Smooth muscle cell (in vitro differentiated cells): ENCODE measurements at regions not wholly inside any gene's neighbourhood (a gene's known extent, or its start where the extent isn't known, plus 50 kb on each side); places are given as distances from the start of the nearest gene placed in this dataset.

Experiments used
- DNase-seq: peaks from one replicate; lab custom pipeline; 2025; ENCODE audit not compliant: unreplicated experiment; lab: John Stamatoyannopoulos, UW
- H2AFZ ChIP-seq: fragments of 200-600 bp; sonication (generic); 2 replicates; pipeline ENCODE4 v1.6.0; 2016; ENCODE audit warnings: antibody characterized with exemption, low read depth, mild to moderate bottlenecking
- H3F3A ChIP-seq: fragments of 200-600 bp; sonication (generic); 2 replicates; pipeline ENCODE4 v1.6.0; 2017; ENCODE audit warnings: antibody characterized with exemption, low read depth
- H3K27ac ChIP-seq: fragments of 200-600 bp; sonication (generic); 2 replicates; pipeline ENCODE4 v1.5.1; 2016; ENCODE audit warnings: low read depth, mild to moderate bottlenecking
- H3K27me3 ChIP-seq: fragments of 200-600 bp; sonication (generic); 2 replicates; pipeline ENCODE4 v1.6.1; 2016; ENCODE audit warnings: low read depth, mild to moderate bottlenecking
- H3K36me3 ChIP-seq: fragments of 200-600 bp; sonication (generic); 2 replicates; pipeline ENCODE4 v1.5.1; 2016; ENCODE audit warnings: low read depth
- H3K4me1 ChIP-seq: fragments of 200-600 bp; sonication (generic); 2 replicates; pipeline ENCODE4 v1.5.1; 2016; ENCODE audit warnings: low read depth
- H3K4me2 ChIP-seq: fragments of 200-600 bp; sonication (generic); 2 replicates; pipeline ENCODE4 v1.6.0; 2016; ENCODE audit warnings: mild to moderate bottlenecking
- H3K4me3 ChIP-seq: fragments of 200-600 bp; sonication (generic); 2 replicates; pipeline ENCODE4 v1.5.1; 2016; ENCODE audit warnings: mild to moderate bottlenecking
- H3K79me2 ChIP-seq: fragments of 200-600 bp; sonication (generic); 2 replicates; pipeline ENCODE4 v1.6.0; 2016; ENCODE audit warnings: low read depth, mild to moderate bottlenecking
- H3K9ac ChIP-seq: fragments of 200-600 bp; sonication (generic); 2 replicates; pipeline ENCODE4 v1.6.0; 2016; ENCODE audit warnings: low read depth
- H3K9me3 ChIP-seq: fragments of 200-600 bp; sonication (generic); replicated peaks from 2 replicates; pipeline ENCODE4 v1.5.1; 2016; ENCODE audit warnings: low read depth
- H4K20me1 ChIP-seq: fragments of 200-600 bp; sonication (generic); 2 replicates; pipeline ENCODE4 v1.6.0; 2016; ENCODE audit warnings: low read depth
- WGBS: methylation state at CpG from one replicate; pipeline ENCODE4 v1.1.7; 2016; ENCODE audit warnings: low lambda C conversion rate; 5-methylcytosine and 5-hydroxymethylcytosine counted together
- TF ChIP-seq, protein P1 (sequence below): fragments of 200-600 bp; sonication (generic); IDR thresholded peaks from 2 replicates; pipeline ENCODE4 v1.5.1; 2017; ENCODE audit warnings: borderline replicate concordance, mild to moderate bottlenecking, antibody characterized with exemption; ENCODE audit not compliant: insufficient read depth, poor library complexity, severe bottlenecking

DNA sequence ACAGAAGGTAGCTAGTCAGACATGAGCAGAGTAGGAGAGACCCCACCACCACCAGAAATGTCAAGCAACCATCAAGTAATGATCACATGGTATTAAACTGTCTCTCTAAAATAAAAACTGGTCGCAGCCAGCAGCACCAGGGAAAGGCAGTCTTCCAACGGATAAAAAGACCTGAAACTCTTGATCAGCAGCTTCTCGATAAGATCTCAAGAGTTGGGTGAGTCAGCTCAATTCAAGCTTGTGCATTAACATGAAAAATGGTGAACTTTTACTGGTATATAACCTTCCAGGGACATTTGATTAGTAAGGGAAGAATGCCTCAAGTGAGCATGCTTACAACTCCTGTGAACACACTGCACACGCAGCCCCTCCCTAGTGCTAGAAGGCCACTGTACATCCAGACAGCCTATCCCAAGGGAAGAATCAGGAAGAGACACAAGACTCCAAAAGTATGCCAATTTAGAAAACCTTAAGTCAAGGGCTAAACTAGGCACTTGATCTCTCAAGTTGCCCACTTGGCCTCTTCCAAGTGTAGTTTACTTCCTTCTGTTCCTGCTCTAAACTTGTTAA, 270.0 kb upstream of the GNPDA2 start:
- H3K27ac ChIP-seq: no peak overlapping the region
- H3K27me3 ChIP-seq: no peaks in the 10 kb centered on the region
- no peaks in the 10 kb centered on the region for H3K36me3 ChIP-seq
- 80% methylated on average over 4 of the region's 4 CpGs for WGBS
- no peaks in the 10 kb centered on the region for H4K20me1 ChIP-seq
- no peak for DNase-seq
- H3K9ac ChIP-seq: no peak overlapping the region
- no peaks in the 10 kb centered on the region for H3K79me2 ChIP-seq
- TF ChIP-seq, protein P1, sequence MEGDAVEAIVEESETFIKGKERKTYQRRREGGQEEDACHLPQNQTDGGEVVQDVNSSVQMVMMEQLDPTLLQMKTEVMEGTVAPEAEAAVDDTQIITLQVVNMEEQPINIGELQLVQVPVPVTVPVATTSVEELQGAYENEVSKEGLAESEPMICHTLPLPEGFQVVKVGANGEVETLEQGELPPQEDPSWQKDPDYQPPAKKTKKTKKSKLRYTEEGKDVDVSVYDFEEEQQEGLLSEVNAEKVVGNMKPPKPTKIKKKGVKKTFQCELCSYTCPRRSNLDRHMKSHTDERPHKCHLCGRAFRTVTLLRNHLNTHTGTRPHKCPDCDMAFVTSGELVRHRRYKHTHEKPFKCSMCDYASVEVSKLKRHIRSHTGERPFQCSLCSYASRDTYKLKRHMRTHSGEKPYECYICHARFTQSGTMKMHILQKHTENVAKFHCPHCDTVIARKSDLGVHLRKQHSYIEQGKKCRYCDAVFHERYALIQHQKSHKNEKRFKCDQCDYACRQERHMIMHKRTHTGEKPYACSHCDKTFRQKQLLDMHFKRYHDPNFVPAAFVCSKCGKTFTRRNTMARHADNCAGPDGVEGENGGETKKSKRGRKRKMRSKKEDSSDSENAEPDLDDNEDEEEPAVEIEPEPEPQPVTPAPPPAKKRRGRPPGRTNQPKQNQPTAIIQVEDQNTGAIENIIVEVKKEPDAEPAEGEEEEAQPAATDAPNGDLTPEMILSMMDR: no peak
- H2AFZ ChIP-seq: no peak overlapping the region
- H3K9me3 ChIP-seq: no peaks in the 10 kb centered on the region
- no peaks in the 10 kb centered on the region for H3F3A ChIP-seq
- no peaks in the 10 kb centered on the region for H3K4me1 ChIP-seq
- H3K4me2 ChIP-seq: no peak overlapping the region
- no peak overlapping the region for H3K4me3 ChIP-seq

DNA sequence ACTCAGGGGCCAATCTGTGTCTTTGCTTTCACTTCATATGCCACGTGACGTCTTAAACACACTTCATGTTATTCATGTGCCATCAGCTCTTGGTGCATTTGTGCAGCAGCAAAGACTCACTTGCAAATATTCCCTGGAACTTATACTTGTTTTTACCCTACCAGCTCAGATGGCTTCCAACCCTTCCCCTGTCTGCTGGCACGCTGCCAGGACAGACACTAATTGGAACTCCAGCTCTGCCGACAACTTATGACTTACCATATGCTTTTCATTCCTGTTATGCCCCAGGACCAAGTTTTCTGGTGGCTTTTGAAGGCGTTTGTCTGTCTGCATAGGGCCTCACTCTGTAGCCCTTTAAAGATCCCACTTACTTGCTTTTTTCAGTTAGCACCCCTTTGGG, 261.7 kb upstream of the GNPDA2 start:
- Histone ChIP-seq H3K4me2 (no peak overlapping the region), H3K27ac (no peak overlapping the region), H3K27me3 (no peaks in the 10 kb centered on the region), H3F3A (no peaks in the 10 kb centered on the region), H3K9me3 (no peaks in the 10 kb centered on the region), H3K4me1 (no peaks in the 10 kb centered on the region), H3K36me3 (no peaks in the 10 kb centered on the region), H3K79me2 (no peaks in the 10 kb centered on the region), H2AFZ (no peak overlapping the region), H3K9ac (no peak overlapping the region), H4K20me1 (no peaks in the 10 kb centered on the region), H3K4me3 (no peak overlapping the region)
- no peak for DNase-seq
- TF ChIP-seq, protein P1: no peak
- 60% methylated on average over 5 of the region's 5 CpGs for WGBS

DNA sequence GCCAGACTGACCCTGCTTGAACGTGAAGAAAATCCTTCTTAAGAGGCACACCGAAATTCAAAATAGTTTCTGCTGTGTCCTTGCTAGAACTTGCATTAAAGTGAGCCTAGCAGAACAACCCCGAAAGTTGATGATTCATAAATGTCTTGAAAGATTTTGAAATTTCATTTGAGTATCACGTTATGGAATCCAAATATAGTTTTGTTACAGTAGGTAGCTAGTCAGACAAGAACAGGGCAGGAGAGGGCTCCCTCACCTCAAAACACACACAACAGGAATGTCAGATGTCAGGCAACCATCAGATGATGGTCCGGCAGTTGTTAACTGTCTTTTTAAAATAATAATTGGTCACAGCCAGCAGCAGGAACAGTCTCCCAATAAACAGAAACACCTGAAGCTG, 259.6 kb upstream of the GNPDA2 start:
- Histone ChIP-seq H3K79me2 (no peaks in the 10 kb centered on the region), H3K36me3 (no peaks in the 10 kb centered on the region), H3K27ac (no peak overlapping the region), H3K9ac (no peak overlapping the region), H2AFZ (no peak overlapping the region), H3K27me3 (no peaks in the 10 kb centered on the region), H3K4me1 (no peaks in the 10 kb centered on the region), H3K4me3 (no peak overlapping the region), H3K9me3 (no peaks in the 10 kb centered on the region), H3F3A (no peaks in the 10 kb centered on the region), H4K20me1 (no peaks in the 10 kb centered on the region), H3K4me2 (no peak overlapping the region)
- TF ChIP-seq, protein P1: no peak
- no peak for DNase-seq
- WGBS: 87% methylated on average over 5 of the region's 5 CpGs

DNA sequence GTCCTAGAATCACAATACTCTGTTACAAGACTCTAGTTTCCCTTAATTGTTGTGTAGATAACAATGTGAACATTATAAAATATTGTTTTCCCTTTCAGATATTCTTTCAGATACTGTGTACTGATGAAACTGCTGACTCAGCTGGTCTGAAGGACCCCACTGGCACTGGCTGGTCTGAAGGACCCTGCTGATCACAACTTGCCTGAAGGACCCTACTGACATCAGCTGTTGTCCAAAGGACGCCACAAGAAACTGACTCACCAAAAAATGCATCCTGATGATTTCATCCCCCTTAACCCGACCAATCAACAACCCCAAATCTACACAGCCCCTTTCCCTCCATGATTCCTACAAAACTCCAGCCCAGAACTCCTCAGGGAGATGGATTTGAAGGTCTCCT, 258.8 kb upstream of the GNPDA2 start:
- no peak for DNase-seq
- H3K79me2 ChIP-seq: no peaks in the 10 kb centered on the region
- H2AFZ ChIP-seq: no peak overlapping the region
- H3K4me2 ChIP-seq: no peak overlapping the region
- H3K9ac ChIP-seq: no peak overlapping the region
- no peaks in the 10 kb centered on the region for H3K4me1 ChIP-seq
- no peaks in the 10 kb centered on the region for H4K20me1 ChIP-seq
- WGBS: 76% methylated on average over 2 of the region's 2 CpGs
- no peaks in the 10 kb centered on the region for H3K27me3 ChIP-seq
- H3K4me3 ChIP-seq: no peak overlapping the region
- no peak overlapping the region for H3K27ac ChIP-seq
- H3K36me3 ChIP-seq: no peaks in the 10 kb centered on the region
- no peaks in the 10 kb centered on the region for H3K9me3 ChIP-seq
- TF ChIP-seq, protein P1: no peak
- H3F3A ChIP-seq: no peaks in the 10 kb centered on the region
